ENCODE measurements at regions not wholly inside any gene's neighbourhood (a gene's known extent, or its start where the extent isn't known, plus 50 kb on each side); places are given as distances from the start of the nearest gene placed in this dataset.

DNA sequence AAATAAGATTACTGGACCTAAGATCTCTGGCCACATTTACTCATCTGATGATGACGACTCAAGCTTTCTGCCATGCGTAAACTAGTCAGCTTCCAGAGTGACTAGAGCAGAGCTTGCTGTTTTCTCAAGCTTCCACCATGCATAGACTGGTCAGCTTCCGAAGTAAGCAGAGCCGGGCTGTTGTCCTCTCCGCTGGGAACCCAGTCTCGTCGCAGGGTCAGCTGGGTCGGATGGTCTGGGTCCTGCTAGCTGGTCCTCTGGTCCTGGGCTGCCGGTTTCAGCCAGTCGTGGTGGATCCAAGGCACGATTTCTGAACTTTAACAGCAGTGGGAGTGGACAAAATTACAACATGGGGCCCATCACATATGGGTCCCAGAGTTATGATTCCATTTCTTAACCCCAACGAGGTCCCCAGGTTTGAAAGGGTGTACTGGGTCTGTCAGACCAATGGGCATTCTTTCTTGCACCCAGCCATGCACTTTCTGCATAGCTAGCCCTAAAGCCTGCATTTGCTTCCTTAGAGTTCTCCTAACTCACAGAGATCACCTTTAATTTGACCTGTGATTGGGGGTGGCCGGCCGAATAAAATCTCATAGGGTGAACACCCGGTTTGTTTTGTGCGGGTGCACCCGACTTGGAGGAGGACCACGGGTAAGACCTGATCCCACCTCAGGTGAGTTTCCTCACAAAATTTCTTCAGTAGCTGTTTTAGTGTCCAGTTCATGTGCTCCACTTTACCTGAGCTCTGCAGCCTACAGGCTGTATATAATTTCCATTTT, 1312.8 kb downstream of the TMEM121 start:
- no peak for TF ChIP-seq EZH2phosphoT487 (IDR thresholded peaks at IDR 0.05; ENCODE audit: insufficient read depth, low read depth)
- no peak for TF ChIP-seq EZH2 (IDR thresholded peaks at IDR 0.05; ENCODE audit: insufficient read depth, poor library complexity, severe bottlenecking)
- Histone ChIP-seq H3K9ac (no peak overlapping the region), H4K20me1 (ENCODE audit: insufficient read depth) (no peaks in the 10 kb centered on the region), H3K9me2 (ENCODE audit: insufficient read depth) (no peaks in the 10 kb centered on the region), H3K27ac (no peak overlapping the region), H3K79me2 (ENCODE audit: insufficient read depth) (no peaks in the 10 kb centered on the region), H2AFZ (no peak overlapping the region), H3F3A (ENCODE audit: insufficient read depth) (no peaks in the 10 kb centered on the region), H3K4me2 (ENCODE audit: unreplicated experiment) (no peak overlapping the region), H3K4me3 (no peak overlapping the region), H3K9me3 (ENCODE audit: low read depth) (no peaks in the 10 kb centered on the region), H3K4me1 (ENCODE audit: insufficient read depth) (no peaks in the 10 kb centered on the region), H3K27me3 (replicated peaks; ENCODE audit: insufficient read depth) (no peaks in the 10 kb centered on the region), H3K36me3 (ENCODE audit: low read depth) (no peaks in the 10 kb centered on the region)
- in situ Hi-C loops (cut with MboI): no loop called here
- no peak for DNase-seq
- 45 to 46% methylated on average over 18 of the region's 18 CpGs for WGBS, 2 experiments (ENCODE audit: low coverage in 1 of 2, low lambda C conversion rate in 2 of 2, missing lambda C conversion rate in 2 of 2)

DNA sequence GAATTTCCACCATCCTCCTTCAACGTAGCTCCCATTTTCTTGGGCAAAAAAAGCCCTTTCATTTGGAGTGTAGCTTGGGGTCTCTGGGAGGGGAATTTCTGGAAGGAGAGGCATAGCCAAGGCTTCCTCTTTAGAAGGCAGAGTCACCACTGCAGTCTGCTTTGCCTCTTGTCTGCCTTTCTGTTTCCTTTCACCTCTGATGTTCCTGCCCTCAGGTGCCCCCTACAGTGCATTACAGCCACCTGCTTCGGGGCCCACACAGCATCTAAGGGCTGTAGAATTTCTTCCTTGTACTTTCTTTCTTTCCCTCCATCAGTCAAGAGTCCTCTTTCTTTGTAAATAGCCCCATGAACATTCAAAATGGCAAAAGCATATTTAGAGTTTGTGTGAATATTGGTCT, 1313.9 kb downstream of the TMEM121 start:
- Histone ChIP-seq H2AFZ (no peak overlapping the region), H3K9me2 (ENCODE audit: insufficient read depth) (no peaks in the 10 kb centered on the region), H3K27me3 (replicated peaks; ENCODE audit: insufficient read depth) (no peaks in the 10 kb centered on the region), H3K36me3 (ENCODE audit: low read depth) (no peaks in the 10 kb centered on the region), H3K9me3 (ENCODE audit: low read depth) (no peaks in the 10 kb centered on the region), H3K27ac (no peak overlapping the region), H3K9ac (no peak overlapping the region), H4K20me1 (ENCODE audit: insufficient read depth) (no peaks in the 10 kb centered on the region), H3K4me2 (ENCODE audit: unreplicated experiment) (no peak overlapping the region), H3K4me1 (ENCODE audit: insufficient read depth) (no peaks in the 10 kb centered on the region), H3K79me2 (ENCODE audit: insufficient read depth) (no peaks in the 10 kb centered on the region), H3K4me3 (no peak overlapping the region), H3F3A (ENCODE audit: insufficient read depth) (no peaks in the 10 kb centered on the region)
- DNase-seq: no peak
- WGBS, 2 experiments (ENCODE audit: low coverage in 1 of 2, low lambda C conversion rate in 2 of 2, missing lambda C conversion rate in 2 of 2): 0 to 5% methylated on average over 2 of the region's 2 CpGs
- in situ Hi-C loops (cut with MboI): no loop called here
- no peak for TF ChIP-seq EZH2 (IDR thresholded peaks at IDR 0.05; ENCODE audit: insufficient read depth, poor library complexity, severe bottlenecking)
- no peak for TF ChIP-seq EZH2phosphoT487 (IDR thresholded peaks at IDR 0.05; ENCODE audit: insufficient read depth, low read depth)

GRCh38 chr14:106840991-106841390, 1314.6 kb downstream of the TMEM121 start:
- in situ Hi-C loops (cut with MboI): no loop called here
- H3K4me1 ChIP-seq (ENCODE audit: insufficient read depth): no peaks in the 10 kb centered on the region

GRCh38 chr14:106841701-106842100, 1315.3 kb downstream of the TMEM121 start:
- H3K9me2 ChIP-seq (ENCODE audit: insufficient read depth): no peaks in the 10 kb centered on the region
- H3K4me2 ChIP-seq (ENCODE audit: unreplicated experiment): no peak overlapping the region
- H3K27ac ChIP-seq: no peak overlapping the region
- DNase-seq: no peak
- 33 to 35% methylated on average over 3 of the region's 3 CpGs for WGBS, 2 experiments (ENCODE audit: low coverage in 1 of 2, low lambda C conversion rate in 2 of 2, missing lambda C conversion rate in 2 of 2)
- H3K9me3 ChIP-seq (ENCODE audit: low read depth): no peaks in the 10 kb centered on the region
- H3K36me3 ChIP-seq (ENCODE audit: low read depth): no peaks in the 10 kb centered on the region
- no peak overlapping the region for H3K9ac ChIP-seq
- no peak overlapping the region for H2AFZ ChIP-seq
- H3F3A ChIP-seq (ENCODE audit: insufficient read depth): no peaks in the 10 kb centered on the region
- no peaks in the 10 kb centered on the region for H3K27me3 ChIP-seq (replicated peaks; ENCODE audit: insufficient read depth)
- H4K20me1 ChIP-seq (ENCODE audit: insufficient read depth): no peaks in the 10 kb centered on the region
- no peaks in the 10 kb centered on the region for H3K4me1 ChIP-seq (ENCODE audit: insufficient read depth)
- H3K79me2 ChIP-seq (ENCODE audit: insufficient read depth): no peaks in the 10 kb centered on the region
- in situ Hi-C loops (cut with MboI): no loop called here
- no peak overlapping the region for H3K4me3 ChIP-seq
- TF ChIP-seq EZH2phosphoT487 (IDR thresholded peaks at IDR 0.05; ENCODE audit: insufficient read depth, low read depth) (no peak), EZH2 (IDR thresholded peaks at IDR 0.05; ENCODE audit: insufficient read depth, poor library complexity, severe bottlenecking) (no peak)

More at GRCh38 chr14:106840991-106841390, 1314.6 kb downstream of the TMEM121 start:
- Histone ChIP-seq H3K79me2 (ENCODE audit: insufficient read depth) (no peaks in the 10 kb centered on the region), H3K27me3 (replicated peaks; ENCODE audit: insufficient read depth) (no peaks in the 10 kb centered on the region), H3K4me2 (ENCODE audit: unreplicated experiment) (no peak overlapping the region), H3K36me3 (ENCODE audit: low read depth) (no peaks in the 10 kb centered on the region), H3K9ac (no peak overlapping the region), H3K4me3 (no peak overlapping the region), H3K9me3 (ENCODE audit: low read depth) (no peaks in the 10 kb centered on the region), H3K9me2 (ENCODE audit: insufficient read depth) (no peaks in the 10 kb centered on the region), H3F3A (ENCODE audit: insufficient read depth) (no peaks in the 10 kb centered on the region), H2AFZ (no peak overlapping the region), H3K27ac (no peak overlapping the region), H4K20me1 (ENCODE audit: insufficient read depth) (no peaks in the 10 kb centered on the region)
- DNase-seq: no peak
- 22 to 31% methylated on average over 4 of the region's 4 CpGs for WGBS, 2 experiments (ENCODE audit: low coverage in 1 of 2, low lambda C conversion rate in 2 of 2, missing lambda C conversion rate in 2 of 2)
- TF ChIP-seq EZH2phosphoT487 (IDR thresholded peaks at IDR 0.05; ENCODE audit: insufficient read depth, low read depth): no peak
- no peak for TF ChIP-seq EZH2 (IDR thresholded peaks at IDR 0.05; ENCODE audit: insufficient read depth, poor library complexity, severe bottlenecking)
